ENCODE measurements at regions not wholly inside any gene's neighbourhood (a gene's known extent, or its start where the extent isn't known, plus 50 kb on each side); places are given as distances from the start of the nearest gene placed in this dataset.

- TF ChIP-seq NRF1 (IDR thresholded peaks at IDR 0.05; ENCODE audit: low read depth, low read length) (no peak), MAX (IDR thresholded peaks at IDR 0.05) (no peak), POLR2A (IDR thresholded peaks at IDR 0.05; ENCODE audit: control extremely low read depth in 1 of 2, low read depth in 2 of 2, low read length in 2 of 2) (no peak), BRCA1 (IDR thresholded peaks at IDR 0.05; ENCODE audit: low read depth, low read length) (no peak), USF2 (IDR thresholded peaks at IDR 0.05; ENCODE audit: low read length) (no peak), CTCF (IDR thresholded peaks at IDR 0.05; ENCODE audit: control extremely low read depth in 1 of 3, insufficient read depth in 1 of 3, low read depth in 1 of 3, low read length in 3 of 3) (no peak), RXRA (IDR thresholded peaks at IDR 0.05; ENCODE audit: insufficient read depth, low read depth, low read length) (no peak), SUZ12 (IDR thresholded peaks at IDR 0.05; ENCODE audit: low read length) (no peak), CTBP2 (IDR thresholded peaks at IDR 0.05; ENCODE audit: borderline replicate concordance, insufficient read depth, insufficient read length, low read length) (no peak), TEAD4 (IDR thresholded peaks at IDR 0.05; ENCODE audit: low read depth, low read length) (no peak), POU5F1 (IDR thresholded peaks at IDR 0.05; ENCODE audit: low read depth, low read length) (no peak), POLR2AphosphoS5 (IDR thresholded peaks at IDR 0.05; ENCODE audit: low read depth, low read length) (no peak), JUND (IDR thresholded peaks at IDR 0.05; ENCODE audit: low read length) (no peak)
Observed at GRCh38 chr13:103306163-103306562, 239.9 kb upstream of the SLC10A2 start.
